ENCODE measurements at regions not wholly inside any gene's neighbourhood (a gene's known extent, or its start where the extent isn't known, plus 50 kb on each side); places are given as distances from the start of the nearest gene placed in this dataset.

DNA sequence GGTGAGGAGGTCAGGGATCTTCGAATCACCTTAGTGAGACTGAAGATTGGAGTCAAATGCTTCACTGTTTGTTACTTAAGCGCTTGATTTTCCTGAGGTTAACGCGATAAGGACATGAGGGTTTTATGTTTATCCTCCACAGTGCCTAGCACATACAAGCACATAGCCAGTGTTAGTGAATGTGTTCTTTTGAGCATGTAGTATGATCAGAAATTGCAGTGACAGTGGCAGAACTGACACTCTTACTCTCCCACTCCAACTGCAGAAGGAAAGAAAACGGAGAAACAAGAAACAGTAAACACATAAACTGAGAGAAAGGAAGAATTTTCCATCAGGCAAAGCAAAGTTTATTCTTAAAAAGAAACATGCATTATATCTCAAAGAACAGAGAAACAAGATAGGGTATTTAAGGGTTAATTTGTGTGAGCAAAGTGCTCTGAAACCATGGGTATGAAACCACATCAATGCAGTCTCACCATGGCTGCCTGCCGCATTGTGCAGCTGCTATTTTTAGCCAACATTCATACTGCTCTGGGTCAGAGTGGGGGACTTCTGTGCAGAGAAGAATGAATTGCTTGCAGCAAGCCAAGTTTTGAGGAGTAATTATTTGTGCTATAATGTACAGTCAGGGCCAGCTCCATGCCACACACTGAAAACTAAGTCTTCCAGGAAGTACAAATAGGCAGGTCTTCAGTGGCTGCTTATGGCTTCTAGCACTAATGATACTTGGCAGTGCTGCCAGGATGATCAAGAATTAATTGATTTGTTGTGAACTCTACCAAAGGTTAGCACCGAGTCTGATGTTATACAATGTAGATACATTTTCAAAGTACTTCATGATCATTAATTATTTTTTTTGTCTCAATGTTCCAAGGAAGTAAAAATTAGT is 152.0 kb downstream of the MACC1 start:
- peak; percentile 66 for TF ChIP-seq POLR2AphosphoS5 (IDR thresholded peaks at IDR 0.05)
- peak; percentile 25 for TF ChIP-seq REST (IDR thresholded peaks at IDR 0.05; ENCODE audit: borderline replicate concordance)
- TF ChIP-seq EP300 (conservative IDR thresholded peaks at IDR 0.05; ENCODE audit: poor library complexity, severe bottlenecking) = peak; percentile 46
- no peak for TF ChIP-seq MXI1 (conservative IDR thresholded peaks at IDR 0.05; ENCODE audit: poor library complexity, severe bottlenecking)
- TF ChIP-seq TAF1 (IDR thresholded peaks at IDR 0.05; ENCODE audit: low read depth) = no peak
- no peak for TF ChIP-seq EZH2 (IDR thresholded peaks at IDR 0.05; ENCODE audit: borderline replicate concordance, insufficient read depth, low read length, poor library complexity, severe bottlenecking)
- TF ChIP-seq RAD21 (conservative IDR thresholded peaks at IDR 0.05) = peak; percentile 28
- TF ChIP-seq, protein P1, sequence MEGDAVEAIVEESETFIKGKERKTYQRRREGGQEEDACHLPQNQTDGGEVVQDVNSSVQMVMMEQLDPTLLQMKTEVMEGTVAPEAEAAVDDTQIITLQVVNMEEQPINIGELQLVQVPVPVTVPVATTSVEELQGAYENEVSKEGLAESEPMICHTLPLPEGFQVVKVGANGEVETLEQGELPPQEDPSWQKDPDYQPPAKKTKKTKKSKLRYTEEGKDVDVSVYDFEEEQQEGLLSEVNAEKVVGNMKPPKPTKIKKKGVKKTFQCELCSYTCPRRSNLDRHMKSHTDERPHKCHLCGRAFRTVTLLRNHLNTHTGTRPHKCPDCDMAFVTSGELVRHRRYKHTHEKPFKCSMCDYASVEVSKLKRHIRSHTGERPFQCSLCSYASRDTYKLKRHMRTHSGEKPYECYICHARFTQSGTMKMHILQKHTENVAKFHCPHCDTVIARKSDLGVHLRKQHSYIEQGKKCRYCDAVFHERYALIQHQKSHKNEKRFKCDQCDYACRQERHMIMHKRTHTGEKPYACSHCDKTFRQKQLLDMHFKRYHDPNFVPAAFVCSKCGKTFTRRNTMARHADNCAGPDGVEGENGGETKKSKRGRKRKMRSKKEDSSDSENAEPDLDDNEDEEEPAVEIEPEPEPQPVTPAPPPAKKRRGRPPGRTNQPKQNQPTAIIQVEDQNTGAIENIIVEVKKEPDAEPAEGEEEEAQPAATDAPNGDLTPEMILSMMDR (IDR thresholded peaks at IDR 0.05; ENCODE audit: poor library complexity, severe bottlenecking) = no peak
- no peak for TF ChIP-seq SMC3 (conservative IDR thresholded peaks at IDR 0.05; ENCODE audit: poor library complexity)
- H3K4me3 ChIP-seq (ENCODE audit: low read length) = peak overlapping the region; percentile 31
- H3K36me3 ChIP-seq (ENCODE audit: insufficient read depth, low read length) = no peaks in the 10 kb centered on the region
- no peaks in the 10 kb centered on the region for H3K9me2 ChIP-seq (ENCODE audit: insufficient read depth, low read length)
- H3K79me2 ChIP-seq (replicated peaks; ENCODE audit: insufficient read depth, low read length) = no peaks in the 10 kb centered on the region
- H3K27me3 ChIP-seq (ENCODE audit: insufficient read depth, low read depth, low read length) = no peaks in the 10 kb centered on the region
- peak overlapping the region; percentile 67 for H3K27ac ChIP-seq (ENCODE audit: low read length)
- peak overlapping the region; percentile 46 for H2AFZ ChIP-seq (ENCODE audit: low read depth, low read length)
- H3K9ac ChIP-seq (ENCODE audit: low read length) = peak overlapping the region; percentile 34
- H3K4me2 ChIP-seq (ENCODE audit: low read length) = peak overlapping the region; percentile 40
- no peaks in the 10 kb centered on the region for H4K20me1 ChIP-seq (ENCODE audit: insufficient read depth)
- H3K9me3 ChIP-seq (ENCODE audit: low read length) = no peaks in the 10 kb centered on the region
- no peaks in the 10 kb centered on the region for H3F3A ChIP-seq (ENCODE audit: insufficient read depth, low read length, poor library complexity, severe bottlenecking)

DNA sequence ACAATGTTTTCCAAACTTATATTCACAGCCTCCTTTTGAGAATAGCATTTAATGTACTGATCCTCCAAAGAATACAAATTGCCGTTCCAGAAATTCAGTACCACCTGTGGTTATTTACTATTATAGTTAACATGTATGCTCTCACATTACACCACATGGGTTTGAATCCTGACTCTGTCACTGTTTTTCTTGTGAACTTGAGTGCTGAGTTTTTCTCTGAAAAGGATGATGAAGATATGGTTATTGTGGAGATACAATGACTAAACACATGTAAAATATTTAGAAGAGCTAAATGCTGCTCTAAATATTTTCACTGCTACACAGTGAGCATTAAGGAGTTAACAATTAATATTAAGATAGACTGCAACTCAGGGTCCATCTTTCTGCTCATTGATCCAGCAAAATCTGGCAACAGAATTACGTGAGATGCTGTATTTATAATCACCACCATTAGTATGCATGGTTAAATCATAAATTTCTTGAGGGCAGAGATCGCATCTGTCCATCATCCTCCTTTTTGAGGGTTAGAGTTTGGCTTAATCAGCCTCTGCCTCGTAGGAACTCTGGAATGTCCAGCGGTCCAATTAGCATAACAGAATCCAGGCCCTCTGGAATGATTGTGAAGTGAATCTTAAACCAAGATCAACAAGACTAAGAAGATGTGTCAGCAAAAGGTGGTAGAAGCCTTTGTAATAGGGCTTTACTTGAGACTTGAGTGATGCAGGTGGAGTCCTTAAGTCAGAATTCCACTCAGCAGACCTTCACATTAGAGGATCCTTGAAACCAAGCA is 152.8 kb downstream of the MACC1 start:
- TF ChIP-seq SMC3 (conservative IDR thresholded peaks at IDR 0.05; ENCODE audit: poor library complexity) (no peak), REST (IDR thresholded peaks at IDR 0.05; ENCODE audit: borderline replicate concordance) (no peak), TAF1 (IDR thresholded peaks at IDR 0.05; ENCODE audit: low read depth) (no peak), POLR2AphosphoS5 (IDR thresholded peaks at IDR 0.05) (no peak), EP300 (conservative IDR thresholded peaks at IDR 0.05; ENCODE audit: poor library complexity, severe bottlenecking) (no peak)
- TF ChIP-seq, protein P1 (IDR thresholded peaks at IDR 0.05; ENCODE audit: poor library complexity, severe bottlenecking) = no peak
- Histone ChIP-seq H3K9me2 (ENCODE audit: insufficient read depth, low read length) (no peaks in the 10 kb centered on the region), H4K20me1 (ENCODE audit: insufficient read depth) (no peaks in the 10 kb centered on the region), H3K4me2 (ENCODE audit: low read length) (peak overlapping the region; percentile 40), H3K36me3 (ENCODE audit: insufficient read depth, low read length) (no peaks in the 10 kb centered on the region), H3K4me3 (ENCODE audit: low read length) (no peak overlapping the region), H3K79me2 (replicated peaks; ENCODE audit: insufficient read depth, low read length) (no peaks in the 10 kb centered on the region), H3K27ac (ENCODE audit: low read length) (peak overlapping the region; percentile 67), H2AFZ (ENCODE audit: low read depth, low read length) (no peak overlapping the region), H3K9ac (ENCODE audit: low read length) (peak overlapping the region; percentile 34), H3K9me3 (ENCODE audit: low read length) (no peaks in the 10 kb centered on the region), H3F3A (ENCODE audit: insufficient read depth, low read length, poor library complexity, severe bottlenecking) (no peaks in the 10 kb centered on the region), H3K27me3 (ENCODE audit: insufficient read depth, low read depth, low read length) (no peaks in the 10 kb centered on the region)

Data from neural cell (in vitro differentiated cells).